Keratinocyte (primary cell): ENCODE measurements at regions not wholly inside any gene's neighbourhood (a gene's known extent, or its start where the extent isn't known, plus 50 kb on each side); places are given as distances from the start of the nearest gene placed in this dataset.

Experiments used
- DNase-seq: peaks from one replicate; pipeline ENCODE4 v3.0.0-alpha.2; 2011; ENCODE audit warnings: low read depth, missing footprints, low spot score
- FAIRE-seq: peaks from 2 replicates; lab custom pipeline; 2011; peaks lifted over from hg19 to GRCh38; lab: Jason Lieb, UNC
- H2AFZ ChIP-seq: 2 replicates; pipeline ENCODE4 v1.6.0; 2012; ENCODE audit warnings: low read length, control low read depth, inconsistent platforms; ENCODE audit not compliant: control insufficient read depth
- H3K27ac ChIP-seq: 2 replicates; pipeline ENCODE4 v1.5.1; 2011; ENCODE audit warnings: low read length; ENCODE audit not compliant: control insufficient read depth, insufficient read depth
- H3K27me3 ChIP-seq: 3 replicates; pipeline ENCODE4 v1.6.0; 2011; ENCODE audit warnings: low read length; ENCODE audit not compliant: control insufficient read depth, insufficient read depth; ENCODE audit errors: extremely low read depth
- H3K36me3 ChIP-seq, 2 experiments: 2 replicates in 1 of 2; 3 replicates in 1 of 2; pipeline ENCODE4 v1.5.1; 2011; ENCODE audit warnings: low read length in 2 of 2, mild to moderate bottlenecking in 1 of 2; ENCODE audit not compliant: control insufficient read depth in 2 of 2, insufficient read depth in 2 of 2; ENCODE audit errors: extremely low read depth in 1 of 2
- H3K4me1 ChIP-seq: 3 replicates; pipeline ENCODE4 v1.5.1; 2011; ENCODE audit warnings: low read length; ENCODE audit not compliant: control insufficient read depth, insufficient read depth; ENCODE audit errors: extremely low read depth
- H3K4me2 ChIP-seq: 3 replicates; pipeline ENCODE4 v1.6.0; 2011; ENCODE audit warnings: low read depth, low read length; ENCODE audit not compliant: control insufficient read depth, insufficient read depth; ENCODE audit errors: extremely low read depth
- H3K4me3 ChIP-seq, 3 experiments: fragments of 200-600 bp in 1 of 3; sonication (generic) in 1 of 3; 2 replicates in 2 of 3; 3 replicates in 1 of 3; pipeline ENCODE4 v1.5.1; 2011 to 2016; ENCODE audit warnings: low read length in 3 of 3, mild to moderate bottlenecking in 3 of 3, control low read depth in 2 of 3, inconsistent platforms in 1 of 3, low read depth in 1 of 3, mixed read lengths in 1 of 3, mixed run types in 1 of 3, moderate library complexity in 1 of 3; ENCODE audit not compliant: control insufficient read depth in 2 of 3, insufficient read depth in 2 of 3; ENCODE audit errors: extremely low read depth in 1 of 3
- H3K79me2 ChIP-seq: 2 replicates; pipeline ENCODE4 v1.6.0; 2012; ENCODE audit warnings: low read length; ENCODE audit not compliant: control insufficient read depth, insufficient read depth
- H3K9ac ChIP-seq: 3 replicates; pipeline ENCODE4 v1.6.0; 2011; ENCODE audit warnings: low read length; ENCODE audit not compliant: control insufficient read depth, insufficient read depth; ENCODE audit errors: extremely low read depth
- H3K9me1 ChIP-seq: 3 replicates; pipeline ENCODE4 v1.6.0; 2011; ENCODE audit warnings: low read length; ENCODE audit not compliant: control insufficient read depth, insufficient read depth; ENCODE audit errors: extremely low read depth
- H3K9me3 ChIP-seq: 2 replicates; pipeline ENCODE4 v1.5.1; 2012; ENCODE audit warnings: low read depth, low read length; ENCODE audit not compliant: control insufficient read depth
- H4K20me1 ChIP-seq: 3 replicates; pipeline ENCODE4 v1.6.0; 2011; ENCODE audit warnings: low read length; ENCODE audit not compliant: control insufficient read depth, insufficient read depth; ENCODE audit errors: extremely low read depth
- EZH2 ChIP-seq: IDR thresholded peaks from one replicate; pipeline ENCODE4 v1.6.1; 2012; ENCODE audit warnings: inconsistent platforms, mild to moderate bottlenecking, low read length, moderate library complexity
- dilution Hi-C: fragments of 300-500 bp; cut with MboI; formaldehyde crosslinking; loops from one replicate; pipeline ENCODE4 v1.7.0; 2020; ENCODE audit warnings: low sequenced_read_pairs; ENCODE audit not compliant: extremely low pct_ligation_motif_present
- TF ChIP-seq, protein P1 (sequence below), 3 experiments: IDR thresholded peaks in 1 of 3; conservative IDR thresholded peaks in 1 of 3; optimal IDR thresholded peaks in 1 of 3; 2 replicates in 2 of 3; 3 replicates in 1 of 3; pipeline versions ENCODE3 to v1.5.1; 2011; ENCODE audit warnings: low read length in 3 of 3, mild to moderate bottlenecking in 3 of 3, moderate library complexity in 2 of 3, control low read depth in 1 of 3, inconsistent platforms in 1 of 3; ENCODE audit not compliant: insufficient read depth in 2 of 3; ENCODE audit errors: extremely low read depth in 1 of 3

DNA sequence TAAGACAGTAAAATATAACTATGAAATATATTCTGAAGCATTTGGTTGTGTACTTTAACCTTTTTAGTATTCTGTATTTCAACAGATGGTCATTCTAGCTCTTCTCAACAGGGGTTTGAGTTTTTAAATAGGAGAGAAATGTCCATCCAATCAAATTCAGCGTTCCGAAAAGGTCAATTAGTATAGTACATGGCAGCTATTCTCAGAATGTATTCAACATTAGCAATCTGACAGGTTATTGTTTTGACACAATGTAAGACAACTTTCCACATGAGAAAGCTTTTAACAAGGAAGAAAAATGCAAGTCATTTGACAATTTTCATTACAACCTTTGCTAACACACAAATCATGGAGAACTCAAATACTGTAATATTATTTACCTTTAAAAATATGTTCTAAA, 996.3 kb upstream of the CDH10 start:
- no peaks in the 10 kb centered on the region for H3K4me1 ChIP-seq
- H3K27ac ChIP-seq = no peak overlapping the region
- no peaks in the 10 kb centered on the region for H3K9me3 ChIP-seq
- no peaks in the 10 kb centered on the region for H3K79me2 ChIP-seq
- no peaks in the 10 kb centered on the region for H3K36me3 ChIP-seq
- TF ChIP-seq, protein P1, sequence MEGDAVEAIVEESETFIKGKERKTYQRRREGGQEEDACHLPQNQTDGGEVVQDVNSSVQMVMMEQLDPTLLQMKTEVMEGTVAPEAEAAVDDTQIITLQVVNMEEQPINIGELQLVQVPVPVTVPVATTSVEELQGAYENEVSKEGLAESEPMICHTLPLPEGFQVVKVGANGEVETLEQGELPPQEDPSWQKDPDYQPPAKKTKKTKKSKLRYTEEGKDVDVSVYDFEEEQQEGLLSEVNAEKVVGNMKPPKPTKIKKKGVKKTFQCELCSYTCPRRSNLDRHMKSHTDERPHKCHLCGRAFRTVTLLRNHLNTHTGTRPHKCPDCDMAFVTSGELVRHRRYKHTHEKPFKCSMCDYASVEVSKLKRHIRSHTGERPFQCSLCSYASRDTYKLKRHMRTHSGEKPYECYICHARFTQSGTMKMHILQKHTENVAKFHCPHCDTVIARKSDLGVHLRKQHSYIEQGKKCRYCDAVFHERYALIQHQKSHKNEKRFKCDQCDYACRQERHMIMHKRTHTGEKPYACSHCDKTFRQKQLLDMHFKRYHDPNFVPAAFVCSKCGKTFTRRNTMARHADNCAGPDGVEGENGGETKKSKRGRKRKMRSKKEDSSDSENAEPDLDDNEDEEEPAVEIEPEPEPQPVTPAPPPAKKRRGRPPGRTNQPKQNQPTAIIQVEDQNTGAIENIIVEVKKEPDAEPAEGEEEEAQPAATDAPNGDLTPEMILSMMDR (optimal IDR thresholded peaks at IDR 0.05 in 1 of 3, IDR thresholded peaks at IDR 0.05 in 1 of 3, conservative IDR thresholded peaks at IDR 0.05 in 1 of 3; ENCODE audit: extremely low read depth in 1 of 3, insufficient read depth in 2 of 3, low read length in 3 of 3) = no peak
- TF ChIP-seq EZH2 = no peak
- H4K20me1 ChIP-seq = no peaks in the 10 kb centered on the region
- H3K27me3 ChIP-seq = no peaks in the 10 kb centered on the region
- FAIRE-seq (no peak), DNase-seq (no peak)
- H2AFZ ChIP-seq = no peak overlapping the region
- H3K9ac ChIP-seq = no peak overlapping the region
- no peaks in the 10 kb centered on the region for H3K9me1 ChIP-seq
- dilution Hi-C loops = no loop called here
- H3K4me3 ChIP-seq = no peak overlapping the region
- H3K4me2 ChIP-seq = no peak overlapping the region

GRCh38 chr5:25619273-25619672, 974.5 kb upstream of the CDH10 start:
- Histone ChIP-seq H3K27ac (no peak overlapping the region), H3K36me3 (no peaks in the 10 kb centered on the region), H3K9me3 (no peaks in the 10 kb centered on the region), H3K4me3 (no peak overlapping the region), H3K4me1 (no peaks in the 10 kb centered on the region), H3K9me1 (no peaks in the 10 kb centered on the region), H3K9ac (no peak overlapping the region), H4K20me1 (no peaks in the 10 kb centered on the region), H3K27me3 (no peaks in the 10 kb centered on the region), H2AFZ (no peak overlapping the region), H3K4me2 (no peak overlapping the region), H3K79me2 (no peaks in the 10 kb centered on the region)
- FAIRE-seq (no peak), DNase-seq (no peak)
- no peak for TF ChIP-seq EZH2
- TF ChIP-seq, protein P1 (optimal IDR thresholded peaks at IDR 0.05 in 1 of 3, IDR thresholded peaks at IDR 0.05 in 1 of 3, conservative IDR thresholded peaks at IDR 0.05 in 1 of 3; ENCODE audit: extremely low read depth in 1 of 3, insufficient read depth in 2 of 3, low read length in 3 of 3) = no peak
- dilution Hi-C loops = no loop called here
